HEK293T (cell line): ENCODE measurements at regions not wholly inside any gene's neighbourhood (a gene's known extent, or its start where the extent isn't known, plus 50 kb on each side); places are given as distances from the start of the nearest gene placed in this dataset.

Experiments
- CTCF ChIA-PET: fragments of 350-600 bp; formaldehyde crosslinking; extraction: SDS; loops from one replicate; lab custom pipeline; 2021; ENCODE audit warnings: antibody characterized with exemption, inconsistent platforms; lab: Yijun Ruan, JAX
- POLR2A ChIA-PET: fragments of 350-600 bp; formaldehyde crosslinking; extraction: SDS; loops from one replicate; lab custom pipeline; 2020; ENCODE audit warnings: antibody characterized with exemption, inconsistent platforms; lab: Yijun Ruan, JAX
- DNase-seq: peaks from one replicate; pipeline ENCODE4 v3.0.0; 2012; ENCODE audit warnings: mixed read lengths; ENCODE audit errors: extremely low spot score
- ARNT ChIP-seq: fragments of 450-650 bp; IDR thresholded peaks from 2 replicates; pipeline ENCODE4 v1.6.1; 2017; ENCODE audit warnings: mild to moderate bottlenecking
- BHLHE40 ChIP-seq: fragments of 450-650 bp; IDR thresholded peaks from 2 replicates; pipeline ENCODE4 v1.6.1; 2016; ENCODE audit warnings: mild to moderate bottlenecking, moderate library complexity, borderline replicate concordance
- CTBP1 ChIP-seq: fragments of 450-650 bp; IDR thresholded peaks from 2 replicates; pipeline ENCODE4 v1.6.1; 2016; ENCODE audit warnings: borderline replicate concordance
- ELF4 ChIP-seq: fragments of 450-650 bp; IDR thresholded peaks from 2 replicates; pipeline ENCODE4 v1.6.1; 2017; ENCODE audit warnings: antibody characterized with exemption
- FOXA1 ChIP-seq: fragments of 450-650 bp; IDR thresholded peaks from 2 replicates; pipeline ENCODE4 v1.6.1; 2016; ENCODE audit warnings: mild to moderate bottlenecking
- FOXK2 ChIP-seq: fragments of 450-650 bp; IDR thresholded peaks from 2 replicates; pipeline ENCODE4 v1.6.1; 2016; ENCODE audit warnings: mild to moderate bottlenecking
- FOXM1 ChIP-seq: fragments of 450-650 bp; IDR thresholded peaks from 2 replicates; pipeline ENCODE4 v1.6.1; 2017; ENCODE audit warnings: mild to moderate bottlenecking, borderline replicate concordance
- HDGF ChIP-seq: fragments of 450-650 bp; IDR thresholded peaks from 2 replicates; pipeline ENCODE4 v1.6.1; 2017; ENCODE audit warnings: antibody characterized with exemption, borderline replicate concordance
- L3MBTL2 ChIP-seq: fragments of 450-650 bp; conservative IDR thresholded peaks from 2 replicates; pipeline ENCODE4 v1.6.1; 2016; ENCODE audit warnings: mild to moderate bottlenecking
- LEF1 ChIP-seq: fragments of 450-650 bp; IDR thresholded peaks from 2 replicates; pipeline ENCODE4 v1.6.1; 2017; ENCODE audit warnings: mild to moderate bottlenecking, borderline replicate concordance
- NFRKB ChIP-seq: fragments of 450-650 bp; IDR thresholded peaks from 2 replicates; pipeline ENCODE4 v1.6.1; 2016; ENCODE audit warnings: mild to moderate bottlenecking, moderate library complexity
- SP1 ChIP-seq: fragments of 450-650 bp; IDR thresholded peaks from 2 replicates; pipeline ENCODE4 v1.6.1; 2017
- SUZ12 ChIP-seq: fragments of 450-650 bp; IDR thresholded peaks from 2 replicates; pipeline ENCODE4 v1.6.1; 2016; ENCODE audit warnings: mild to moderate bottlenecking
- TARDBP ChIP-seq: fragments of 450-650 bp; IDR thresholded peaks from 2 replicates; pipeline ENCODE4 v1.6.1; 2016
- ZNF384 ChIP-seq: fragments of 450-650 bp; IDR thresholded peaks from 2 replicates; pipeline ENCODE4 v1.6.1; 2016
- TF ChIP-seq, protein P1 (sequence below): fragments of 450-650 bp; IDR thresholded peaks from 2 replicates; pipeline ENCODE4 v1.6.1; 2016

DNA sequence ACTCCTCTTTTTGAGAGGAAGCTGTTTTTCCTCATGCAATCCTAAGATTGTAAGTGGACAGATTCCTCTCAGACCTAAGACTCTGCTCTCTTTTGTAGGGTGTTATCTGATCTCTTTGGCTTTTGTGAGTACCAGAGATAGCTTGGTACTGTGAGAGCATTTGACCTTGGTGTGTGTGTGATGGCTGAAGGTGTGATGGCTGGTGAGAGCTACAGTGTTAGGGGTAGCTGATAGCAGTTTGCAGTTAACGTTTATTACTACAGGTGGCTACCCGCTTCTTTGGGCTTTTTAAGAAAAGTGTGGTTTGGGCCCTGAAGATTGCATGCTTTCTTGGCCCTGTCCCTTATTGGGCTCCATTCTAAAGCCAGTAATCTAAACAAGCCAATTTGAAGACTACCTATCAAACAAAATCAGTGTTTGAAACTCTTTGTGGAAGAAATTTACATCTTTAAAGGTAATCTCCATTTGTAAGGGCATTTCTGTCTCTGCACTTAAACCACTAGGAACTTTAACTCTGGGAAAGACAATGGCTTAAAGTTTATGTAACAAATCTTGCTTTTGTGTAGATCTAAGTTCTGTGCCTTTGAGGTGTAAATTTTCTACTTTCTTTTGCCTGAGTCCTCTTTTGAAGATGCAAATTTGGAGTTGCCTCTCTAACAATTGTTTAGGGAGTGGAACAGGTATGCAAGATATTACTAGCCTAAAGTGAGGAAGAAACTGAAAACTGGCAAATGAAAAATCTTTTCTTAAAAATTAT is 85.3 kb upstream of the SERBP1 start:
- CTCF ChIA-PET = interaction anchor here (0.7 to 0.8 kb wide), 2 partner anchors 8 to 578 kb away, joined by 3 to 4 read pairs; no protein-coding TSS in a partner anchor
- no peak for TF ChIP-seq L3MBTL2
- no peak for TF ChIP-seq HDGF
- no peak for TF ChIP-seq ELF4
- TF ChIP-seq ZNF384 = no peak
- TF ChIP-seq TARDBP = no peak
- no peak for TF ChIP-seq ARNT
- TF ChIP-seq SP1 = no peak
- DNase-seq = no peak
- POLR2A ChIA-PET = interaction anchor here (1.1 kb wide), 1 partner anchor 86 kb away, joined by 3 read pairs; the partner anchor contains the start of gene SERBP1

DNA sequence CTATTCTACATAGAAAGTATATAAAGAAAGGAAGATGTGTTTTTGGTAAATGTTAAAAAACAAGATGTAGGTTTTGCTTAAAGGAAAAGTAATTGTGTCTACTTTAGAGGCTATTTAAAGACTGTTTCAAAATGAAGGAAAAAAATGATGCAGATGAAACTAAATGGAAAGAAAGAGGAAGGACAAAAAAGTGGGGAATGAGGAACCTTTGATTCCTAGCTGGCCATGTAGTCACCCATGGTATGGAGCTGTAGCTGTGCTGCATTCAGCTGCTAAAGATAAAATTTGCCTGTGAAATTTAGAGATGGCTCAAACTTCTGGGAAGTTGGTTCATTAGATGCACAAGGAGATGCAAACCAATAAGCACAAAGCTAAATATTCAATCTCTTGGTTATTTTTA is 86.8 kb upstream of the SERBP1 start:
- CTCF ChIA-PET = interaction anchor here (0.7 kb wide), 1 partner anchor 243 kb away, joined by 3 read pairs; no protein-coding TSS in a partner anchor
- DNase-seq = no peak

DNA sequence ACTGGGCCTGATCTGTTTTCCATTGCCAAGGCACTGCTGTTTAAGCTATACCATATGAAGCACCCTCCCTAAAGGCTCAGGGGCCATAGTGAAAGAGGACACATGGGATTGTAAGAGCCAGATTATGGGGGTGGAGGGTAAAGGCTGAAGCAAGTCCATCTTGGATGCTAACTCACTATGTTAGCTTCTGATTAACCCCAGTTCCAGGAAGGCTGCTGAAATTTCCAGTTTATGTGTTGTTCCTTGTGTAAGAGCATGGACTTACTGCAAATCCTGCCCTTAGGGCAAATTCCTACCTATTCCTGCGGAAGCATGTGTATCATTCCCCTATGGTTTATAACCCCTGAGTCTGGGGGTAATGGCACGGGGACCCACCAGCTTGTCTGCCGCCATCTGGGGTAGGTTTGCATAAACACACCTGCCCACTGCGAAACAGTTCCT is 91.8 kb upstream of the SERBP1 start:
- DNase-seq = no peak
- ChIA-PET POLR2A (no interaction called here), CTCF (interaction anchor here (0.5 to 3.7 kb wide), 4 partner anchors 11 to 238 kb away, joined by 3 to 14 read pairs (median 4); no protein-coding TSS in a partner anchor)
- TF ChIP-seq SP1 (no peak), ELF4 (no peak), L3MBTL2 (no peak), NFRKB (no peak), FOXK2 (no peak), LEF1 (no peak), HDGF (no peak), ZNF384 (no peak), SUZ12 (no peak), FOXM1 (no peak), TARDBP (no peak), FOXA1 (no peak), CTBP1 (no peak), ARNT (no peak), BHLHE40 (no peak)
- TF ChIP-seq, protein P1, sequence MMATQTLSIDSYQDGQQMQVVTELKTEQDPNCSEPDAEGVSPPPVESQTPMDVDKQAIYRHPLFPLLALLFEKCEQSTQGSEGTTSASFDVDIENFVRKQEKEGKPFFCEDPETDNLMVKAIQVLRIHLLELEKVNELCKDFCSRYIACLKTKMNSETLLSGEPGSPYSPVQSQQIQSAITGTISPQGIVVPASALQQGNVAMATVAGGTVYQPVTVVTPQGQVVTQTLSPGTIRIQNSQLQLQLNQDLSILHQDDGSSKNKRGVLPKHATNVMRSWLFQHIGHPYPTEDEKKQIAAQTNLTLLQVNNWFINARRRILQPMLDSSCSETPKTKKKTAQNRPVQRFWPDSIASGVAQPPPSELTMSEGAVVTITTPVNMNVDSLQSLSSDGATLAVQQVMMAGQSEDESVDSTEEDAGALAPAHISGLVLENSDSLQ = no peak

More for the DNA sequence above, 86.8 kb upstream of the SERBP1 start:
- POLR2A ChIA-PET = no interaction called here
- TF ChIP-seq ZNF384 (no peak), BHLHE40 (no peak), ELF4 (no peak), NFRKB (no peak), HDGF (no peak), FOXA1 (no peak), TARDBP (no peak), CTBP1 (no peak), ARNT (no peak), FOXK2 (no peak)

DNA sequence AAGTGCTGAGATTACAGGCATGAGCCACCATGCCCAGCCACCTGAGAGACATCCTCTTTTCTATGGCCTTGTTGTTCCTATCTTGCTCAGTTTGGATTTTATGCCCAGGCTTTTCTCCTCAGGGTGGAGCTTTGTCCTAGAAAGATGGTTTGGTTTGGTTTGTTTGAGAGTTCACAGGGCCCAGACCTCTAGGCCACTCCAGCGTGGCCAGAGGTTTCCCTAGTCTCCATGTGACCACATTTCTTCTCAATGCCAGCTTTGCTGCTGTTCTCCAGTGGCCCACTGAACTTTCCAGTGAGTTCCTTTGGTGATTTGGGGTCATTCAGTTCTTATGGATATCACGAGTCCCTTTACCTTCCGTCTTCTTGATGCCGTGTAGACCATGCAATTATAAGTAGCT is 92.6 kb upstream of the SERBP1 start:
- POLR2A ChIA-PET = interaction anchor here (1.2 kb wide), 1 partner anchor 162 kb away, joined by 3 read pairs; no protein-coding TSS in a partner anchor
- no peak for DNase-seq
- CTCF ChIA-PET = interaction anchor here (0.7 to 3.7 kb wide), 4 partner anchors 10 to 238 kb away, joined by 5 to 14 read pairs (median 6); no protein-coding TSS in a partner anchor
- TF ChIP-seq CTBP1 (no peak), FOXK2 (no peak), ELF4 (no peak), NFRKB (no peak), L3MBTL2 (no peak), TARDBP (no peak), SUZ12 (no peak), LEF1 (no peak), ZNF384 (no peak), ARNT (no peak), FOXA1 (no peak), SP1 (no peak), HDGF (no peak), FOXM1 (no peak)

DNA sequence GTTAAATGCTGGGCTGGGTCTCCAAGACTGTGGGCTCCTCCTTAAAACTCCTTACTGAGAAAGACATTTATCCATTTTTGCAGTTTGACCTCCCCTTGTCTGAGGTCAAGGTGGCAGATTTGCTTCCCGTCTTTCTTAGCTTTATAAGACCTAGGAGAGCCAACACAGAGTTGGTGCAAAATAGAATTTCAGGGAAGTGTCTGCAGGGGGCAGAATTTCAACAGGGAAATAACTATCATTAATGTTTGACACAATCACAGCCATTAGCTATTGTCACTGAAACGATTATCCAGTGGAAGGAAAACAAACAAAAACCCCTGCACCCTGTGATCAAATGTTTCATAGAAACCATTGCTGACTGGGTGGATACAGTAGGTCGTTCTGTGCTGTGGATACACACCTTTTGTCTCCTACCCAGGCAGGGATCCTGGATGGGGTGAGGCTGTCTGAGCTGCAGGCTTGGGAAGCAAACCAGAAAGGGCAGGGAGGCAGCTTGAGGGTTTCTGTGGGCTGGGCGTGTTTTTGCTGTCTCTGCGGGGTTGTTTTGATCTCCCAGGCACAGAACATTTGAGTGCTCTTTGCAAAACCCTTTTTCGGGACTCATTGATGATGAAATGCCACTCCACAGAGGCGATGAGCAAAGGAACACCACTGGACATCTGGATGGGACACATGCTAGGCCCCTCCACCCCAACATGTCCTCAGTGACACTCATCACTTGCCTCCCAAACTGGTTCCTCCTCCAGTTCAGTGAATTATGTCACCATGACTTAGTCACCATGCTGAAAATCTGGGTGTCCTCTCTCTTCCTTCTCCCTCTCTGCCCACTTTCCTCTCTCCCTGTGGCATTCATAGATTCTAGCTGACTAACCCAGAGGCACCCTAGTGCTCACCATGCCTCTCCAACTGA is 94.2 kb upstream of the SERBP1 start:
- no peak for TF ChIP-seq FOXM1
- no peak for TF ChIP-seq FOXK2
- no peak for TF ChIP-seq TARDBP
- no peak for TF ChIP-seq ARNT
- no peak for TF ChIP-seq CTBP1
- no peak for TF ChIP-seq L3MBTL2
- no peak for TF ChIP-seq HDGF
- TF ChIP-seq FOXA1 = no peak
- no peak for TF ChIP-seq LEF1
- no peak for TF ChIP-seq ZNF384
- no peak for TF ChIP-seq NFRKB
- no peak for TF ChIP-seq ELF4
- TF ChIP-seq, protein P1 = no peak
- no peak for TF ChIP-seq SP1
- no peak for TF ChIP-seq SUZ12
- POLR2A ChIA-PET = no interaction called here
- CTCF ChIA-PET = interaction anchor here (0.6 to 3.7 kb wide), 10 partner anchors 8 to 948 kb away, joined by 3 to 14 read pairs (median 4); no protein-coding TSS in a partner anchor
- no peak for DNase-seq
